PC-3 (cell line): ENCODE measurements at regions not wholly inside any gene's neighbourhood (a gene's known extent, or its start where the extent isn't known, plus 50 kb on each side); places are given as distances from the start of the nearest gene placed in this dataset.

Source experiments
- ATAC-seq: fragments of 200-7000 bp; cut with Tn5 transposase; 2 replicates; pipeline ENCODE4 v1.9.1; 2020; ENCODE audit warnings: mild to moderate bottlenecking, moderate library complexity
- BruUV-seq: library from RNA; stranded (reverse); fragments of 400-500 nt; replicated peaks from 2 replicates; lab custom pipeline; 2021; lab: Mats Ljungman, UMichigan
- CTCF ChIA-PET: fragments of 300-600 bp; sonication (Branson Sonifier 250); formaldehyde crosslinking; loops from one replicate; lab custom pipeline; 2022; ENCODE audit warnings: antibody characterized with exemption; lab: Charles Lee
- POLR2A ChIA-PET: fragments of 300-600 bp; sonication (Branson Sonifier 250); formaldehyde crosslinking; loops from one replicate; lab custom pipeline; 2022; ENCODE audit warnings: antibody characterized with exemption; ENCODE audit not compliant: unreplicated experiment; lab: Charles Lee
- DNase-seq: peaks from one replicate; pipeline ENCODE4 v3.0.0-alpha.2; 2015
- H2AFZ ChIP-seq: fragments of 300-600 bp; sonication (generic); 2 replicates; pipeline ENCODE4 v1.6.0; 2016; ENCODE audit warnings: antibody characterized with exemption, low read length
- H3F3A ChIP-seq: fragments of 300-600 bp; sonication (generic); one replicate; pipeline ENCODE4 v1.6.0; 2017; ENCODE audit warnings: antibody characterized with exemption, low read length, control low read depth, mild to moderate bottlenecking; ENCODE audit not compliant: unreplicated experiment
- H3K27ac ChIP-seq: fragments of 300-600 bp; sonication (generic); 2 replicates; pipeline ENCODE4 v1.5.1; 2016; ENCODE audit warnings: mild to moderate bottlenecking, low read length
- H3K27me3 ChIP-seq: fragments of 300-600 bp; sonication (generic); 2 replicates; pipeline ENCODE4 v1.6.1; 2016; ENCODE audit warnings: low read length, mixed read lengths
- H3K36me3 ChIP-seq: fragments of 300-600 bp; sonication (generic); 2 replicates; pipeline ENCODE4 v1.6.1; 2016; ENCODE audit warnings: low read depth, mixed run types, low read length, mixed read lengths
- H3K4me1 ChIP-seq: fragments of 300-600 bp; sonication (generic); 2 replicates; pipeline ENCODE4 v1.5.1; 2016; ENCODE audit warnings: low read length; ENCODE audit not compliant: insufficient read depth
- H3K4me2 ChIP-seq: fragments of 300-600 bp; sonication (generic); 2 replicates; pipeline ENCODE4 v1.6.0; 2016; ENCODE audit warnings: low read length
- H3K4me3 ChIP-seq: fragments of 300-600 bp; sonication (generic); 2 replicates; pipeline ENCODE4 v1.5.1; 2016; ENCODE audit warnings: mild to moderate bottlenecking, low read length, mixed read lengths
- H3K79me2 ChIP-seq: fragments of 300-600 bp; sonication (generic); 2 replicates; pipeline ENCODE4 v1.6.1; 2017; ENCODE audit warnings: low read length, mixed read lengths
- H3K9ac ChIP-seq: fragments of 300-600 bp; sonication (generic); 2 replicates; pipeline ENCODE4 v1.6.0; 2016; ENCODE audit warnings: mild to moderate bottlenecking, low read length
- H3K9me2 ChIP-seq: fragments of 300-600 bp; sonication (generic); replicated peaks from 2 replicates; pipeline ENCODE4 v1.6.1; 2016; ENCODE audit warnings: mixed run types, low read length, mixed read lengths
- H3K9me3 ChIP-seq: fragments of 300-600 bp; sonication (generic); 2 replicates; pipeline ENCODE4 v1.6.1; 2016; ENCODE audit warnings: low read length, mixed read lengths
- H4K20me1 ChIP-seq: fragments of 300-600 bp; sonication (generic); 2 replicates; pipeline ENCODE4 v1.6.1; 2016; ENCODE audit warnings: low read length, mixed read lengths
- EZH2 ChIP-seq: fragments of 300-600 bp; sonication (generic); IDR thresholded peaks from one replicate; pipeline ENCODE4 v1.6.1; 2017; ENCODE audit warnings: antibody characterized with exemption, mild to moderate bottlenecking, low read length; ENCODE audit not compliant: unreplicated experiment
- EZH2phosphoT487 ChIP-seq: fragments of 300-600 bp; sonication (generic); IDR thresholded peaks from 2 replicates; pipeline ENCODE4 v1.6.1; 2018; ENCODE audit warnings: mild to moderate bottlenecking, antibody characterized with exemption, low read length, borderline replicate concordance
- intact Hi-C: fragments of 100-400 bp; cut with micrococcal nuclease; formaldehyde crosslinking; loops from 2 replicates; pipeline ENCODE4 v1.9.0; 2023
- TF ChIP-seq, protein P1 (sequence below): fragments of 300-600 bp; sonication (generic); conservative IDR thresholded peaks from 2 replicates; pipeline ENCODE4 v1.5.1; 2017; ENCODE audit warnings: antibody characterized with exemption, low read depth, mild to moderate bottlenecking, low read length

DNA sequence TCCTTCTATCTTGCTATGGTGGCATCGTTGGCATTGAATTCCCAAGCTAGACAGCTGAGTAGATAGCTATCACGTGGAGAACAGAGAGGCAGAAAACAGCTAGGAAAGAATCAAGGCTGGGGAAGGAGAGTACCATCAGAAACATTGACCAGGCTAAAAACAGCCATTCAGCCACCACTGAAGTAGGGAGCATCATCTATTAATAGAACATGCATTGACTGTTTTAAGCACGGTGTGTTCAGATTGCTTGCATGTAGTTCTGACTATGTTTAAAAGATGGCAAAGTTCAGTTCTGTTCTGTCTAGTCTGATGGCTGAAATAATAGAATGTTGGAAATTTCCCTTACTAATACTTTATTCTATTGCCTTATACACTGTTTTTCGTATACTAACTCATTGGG lies 413.0 kb downstream of the GABRB3 start:
- Histone ChIP-seq H3F3A (no peaks in the 10 kb centered on the region), H3K79me2 (no peaks in the 10 kb centered on the region), H3K9me2 (no peaks in the 10 kb centered on the region), H2AFZ (no peak overlapping the region), H3K36me3 (no peaks in the 10 kb centered on the region), H3K27ac (no peak overlapping the region), H3K4me3 (no peak overlapping the region), H3K4me1 (no peaks in the 10 kb centered on the region), H3K4me2 (no peak overlapping the region), H4K20me1 (no peaks in the 10 kb centered on the region), H3K9ac (no peak overlapping the region), H3K27me3 (peaks cover 15% of the 10 kb centered on the region; the same call in 1 of the 2 replicates), H3K9me3 (no peaks in the 10 kb centered on the region)
- no peak for DNase-seq
- ChIA-PET CTCF (no interaction called here), POLR2A (no interaction called here)
- BruUV-seq: no TSS peak
- no peak for ATAC-seq
- TF ChIP-seq EZH2 (no peak), EZH2phosphoT487 (no peak)
- TF ChIP-seq, protein P1, sequence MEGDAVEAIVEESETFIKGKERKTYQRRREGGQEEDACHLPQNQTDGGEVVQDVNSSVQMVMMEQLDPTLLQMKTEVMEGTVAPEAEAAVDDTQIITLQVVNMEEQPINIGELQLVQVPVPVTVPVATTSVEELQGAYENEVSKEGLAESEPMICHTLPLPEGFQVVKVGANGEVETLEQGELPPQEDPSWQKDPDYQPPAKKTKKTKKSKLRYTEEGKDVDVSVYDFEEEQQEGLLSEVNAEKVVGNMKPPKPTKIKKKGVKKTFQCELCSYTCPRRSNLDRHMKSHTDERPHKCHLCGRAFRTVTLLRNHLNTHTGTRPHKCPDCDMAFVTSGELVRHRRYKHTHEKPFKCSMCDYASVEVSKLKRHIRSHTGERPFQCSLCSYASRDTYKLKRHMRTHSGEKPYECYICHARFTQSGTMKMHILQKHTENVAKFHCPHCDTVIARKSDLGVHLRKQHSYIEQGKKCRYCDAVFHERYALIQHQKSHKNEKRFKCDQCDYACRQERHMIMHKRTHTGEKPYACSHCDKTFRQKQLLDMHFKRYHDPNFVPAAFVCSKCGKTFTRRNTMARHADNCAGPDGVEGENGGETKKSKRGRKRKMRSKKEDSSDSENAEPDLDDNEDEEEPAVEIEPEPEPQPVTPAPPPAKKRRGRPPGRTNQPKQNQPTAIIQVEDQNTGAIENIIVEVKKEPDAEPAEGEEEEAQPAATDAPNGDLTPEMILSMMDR: no peak
- intact Hi-C loops: no loop called here

DNA sequence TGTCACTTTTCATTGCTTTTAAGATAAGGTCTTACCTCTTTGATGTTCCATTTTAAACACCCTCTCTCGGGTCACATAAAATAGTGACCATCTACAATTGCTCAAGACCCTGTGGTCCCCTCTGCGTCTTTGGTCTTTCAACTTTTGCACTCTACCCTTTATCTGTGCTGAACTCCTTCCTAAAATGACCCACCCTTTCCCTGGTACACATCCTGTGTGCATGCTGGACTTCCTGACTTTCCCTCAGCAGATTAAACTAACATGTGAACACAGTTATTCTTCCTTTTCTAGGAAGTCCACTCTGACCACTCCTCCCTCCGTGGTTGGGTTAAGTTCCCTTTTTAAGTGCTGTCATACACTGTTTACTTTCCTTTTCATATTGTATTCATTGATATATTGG lies 414.2 kb downstream of the GABRB3 start:
- BruUV-seq: no TSS peak

DNA sequence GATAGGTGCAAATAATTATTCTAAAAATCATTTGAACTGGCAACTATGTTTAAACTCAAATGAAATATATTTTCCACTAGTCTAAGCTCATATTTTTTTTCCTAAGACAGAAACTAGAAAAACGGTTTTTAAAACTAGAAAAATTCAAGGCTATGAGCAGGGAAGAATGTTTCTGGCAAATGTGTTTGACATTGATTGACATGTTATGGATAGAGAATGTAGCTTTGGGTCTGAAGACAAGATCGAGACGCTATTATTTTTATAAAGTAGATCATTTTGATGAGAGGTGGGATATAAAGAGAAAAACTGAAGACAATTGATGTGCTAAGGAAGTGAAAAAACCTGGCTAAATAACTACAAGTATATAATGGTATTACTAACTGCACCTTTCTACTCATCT lies 415.2 kb downstream of the GABRB3 start:
- Histone ChIP-seq H3K4me1 (no peaks in the 10 kb centered on the region), H3K9me2 (no peaks in the 10 kb centered on the region), H3K36me3 (no peaks in the 10 kb centered on the region), H4K20me1 (no peaks in the 10 kb centered on the region), H3K4me2 (no peak overlapping the region), H3K9ac (no peak overlapping the region), H3F3A (no peaks in the 10 kb centered on the region), H3K27ac (no peak overlapping the region), H3K27me3 (peaks cover 28% of the 10 kb centered on the region), H2AFZ (no peak overlapping the region), H3K4me3 (no peak overlapping the region), H3K79me2 (no peaks in the 10 kb centered on the region), H3K9me3 (no peaks in the 10 kb centered on the region)
- ChIA-PET CTCF (no interaction called here), POLR2A (no interaction called here)
- TF ChIP-seq, protein P1: no peak
- TF ChIP-seq EZH2phosphoT487: no peak
- no peak for TF ChIP-seq EZH2
- no TSS peak for BruUV-seq
- DNase-seq (no peak), ATAC-seq (no peak)
- intact Hi-C loops: no loop called here

More for the DNA sequence above, 414.2 kb downstream of the GABRB3 start:
- Histone ChIP-seq H2AFZ (no peak overlapping the region), H3K79me2 (no peaks in the 10 kb centered on the region), H3K4me2 (no peak overlapping the region), H4K20me1 (no peaks in the 10 kb centered on the region), H3K9me3 (no peaks in the 10 kb centered on the region), H3K4me3 (no peak overlapping the region), H3K9ac (no peak overlapping the region), H3F3A (no peaks in the 10 kb centered on the region), H3K27me3 (peaks cover 19% of the 10 kb centered on the region; the same call in 1 of the 2 replicates), H3K36me3 (no peaks in the 10 kb centered on the region), H3K4me1 (no peaks in the 10 kb centered on the region), H3K9me2 (no peaks in the 10 kb centered on the region), H3K27ac (no peak overlapping the region)
- intact Hi-C loops: no loop called here
- POLR2A ChIA-PET: no interaction called here
- no peak for TF ChIP-seq EZH2phosphoT487
- TF ChIP-seq, protein P1: no peak
- TF ChIP-seq EZH2: no peak
- DNase-seq (no peak), ATAC-seq (no peak)
- CTCF ChIA-PET: no interaction called here
